WERI-Rb-1 (cell line): ENCODE measurements at regions not wholly inside any gene's neighbourhood (a gene's known extent, or its start where the extent isn't known, plus 50 kb on each side); places are given as distances from the start of the nearest gene placed in this dataset.

ENCODE experiments used
- DNase-seq: peaks from one replicate; pipeline ENCODE4 v3.0.0-alpha.2; 2020
- H3K27ac ChIP-seq: fragments of 250-450 bp; sonication (Bioruptor Pico); 2 replicates; pipeline ENCODE4 v1.5.1; 2020; ENCODE audit warnings: mild to moderate bottlenecking, moderate library complexity
- H3K27me3 ChIP-seq: fragments of 250-450 bp; sonication (Bioruptor Pico); 2 replicates; pipeline ENCODE4 v1.5.1; 2021; ENCODE audit warnings: mild to moderate bottlenecking, low read depth, moderate library complexity; ENCODE audit not compliant: insufficient read depth, severe bottlenecking
- H3K36me3 ChIP-seq: fragments of 250-450 bp; sonication (Bioruptor Pico); 2 replicates; pipeline ENCODE4 v1.5.1; 2020; ENCODE audit warnings: mild to moderate bottlenecking, moderate library complexity
- H3K4me3 ChIP-seq: 2 replicates; pipeline ENCODE4 v1.5.1; 2011; ENCODE audit warnings: low read depth, mild to moderate bottlenecking, control low read depth, low read length
- H3K9me3 ChIP-seq: fragments of 250-450 bp; sonication (Bioruptor Pico); 2 replicates; pipeline ENCODE4 v1.5.1; 2021; ENCODE audit warnings: mild to moderate bottlenecking, moderate library complexity; ENCODE audit not compliant: severe bottlenecking
- TF ChIP-seq, protein P1 (sequence below): IDR thresholded peaks from 2 replicates; pipeline ENCODE4 v1.5.1; 2011; ENCODE audit warnings: low read depth, mild to moderate bottlenecking, control low read depth, inconsistent platforms, low read length

DNA sequence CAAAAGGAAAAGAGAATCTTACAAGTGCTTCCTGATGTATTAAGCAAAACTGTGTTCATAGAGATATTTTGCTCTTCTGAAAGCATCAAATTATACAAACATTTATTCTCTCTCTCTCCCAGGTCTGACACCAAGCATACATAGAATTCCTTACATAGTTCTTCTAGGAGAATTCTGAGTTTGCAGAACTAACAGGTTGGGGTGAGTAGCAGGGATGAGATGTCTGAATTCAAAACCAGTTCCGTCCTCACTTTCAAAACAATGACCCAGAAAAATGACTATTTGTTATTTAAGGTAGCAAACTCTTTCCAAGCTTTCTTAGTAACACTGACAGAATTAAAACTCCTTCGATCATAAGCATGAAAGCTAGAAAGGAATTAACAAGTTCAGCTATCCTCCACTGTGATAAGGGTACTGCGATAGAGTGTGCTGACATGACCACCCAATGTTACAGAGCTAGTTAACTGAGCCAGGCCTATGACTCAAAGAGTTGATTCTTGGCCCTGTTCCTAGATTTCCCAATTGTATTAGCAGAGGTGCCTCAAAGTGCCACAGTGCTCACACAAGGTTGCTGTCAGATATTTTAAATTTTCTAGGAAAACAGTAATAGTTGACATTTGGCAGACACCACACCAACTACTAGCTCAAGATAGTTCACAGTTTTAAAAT lies 85.8 kb upstream of the SETBP1 start:
- DNase-seq, result no peak
- Histone ChIP-seq H3K27me3 (peaks cover 55% of the 10 kb centered on the region), H3K36me3 (no peaks in the 10 kb centered on the region), H3K9me3 (no peaks in the 10 kb centered on the region), H3K27ac (no peak overlapping the region), H3K4me3 (no peak overlapping the region)
- TF ChIP-seq, protein P1, sequence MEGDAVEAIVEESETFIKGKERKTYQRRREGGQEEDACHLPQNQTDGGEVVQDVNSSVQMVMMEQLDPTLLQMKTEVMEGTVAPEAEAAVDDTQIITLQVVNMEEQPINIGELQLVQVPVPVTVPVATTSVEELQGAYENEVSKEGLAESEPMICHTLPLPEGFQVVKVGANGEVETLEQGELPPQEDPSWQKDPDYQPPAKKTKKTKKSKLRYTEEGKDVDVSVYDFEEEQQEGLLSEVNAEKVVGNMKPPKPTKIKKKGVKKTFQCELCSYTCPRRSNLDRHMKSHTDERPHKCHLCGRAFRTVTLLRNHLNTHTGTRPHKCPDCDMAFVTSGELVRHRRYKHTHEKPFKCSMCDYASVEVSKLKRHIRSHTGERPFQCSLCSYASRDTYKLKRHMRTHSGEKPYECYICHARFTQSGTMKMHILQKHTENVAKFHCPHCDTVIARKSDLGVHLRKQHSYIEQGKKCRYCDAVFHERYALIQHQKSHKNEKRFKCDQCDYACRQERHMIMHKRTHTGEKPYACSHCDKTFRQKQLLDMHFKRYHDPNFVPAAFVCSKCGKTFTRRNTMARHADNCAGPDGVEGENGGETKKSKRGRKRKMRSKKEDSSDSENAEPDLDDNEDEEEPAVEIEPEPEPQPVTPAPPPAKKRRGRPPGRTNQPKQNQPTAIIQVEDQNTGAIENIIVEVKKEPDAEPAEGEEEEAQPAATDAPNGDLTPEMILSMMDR, result no peak

DNA sequence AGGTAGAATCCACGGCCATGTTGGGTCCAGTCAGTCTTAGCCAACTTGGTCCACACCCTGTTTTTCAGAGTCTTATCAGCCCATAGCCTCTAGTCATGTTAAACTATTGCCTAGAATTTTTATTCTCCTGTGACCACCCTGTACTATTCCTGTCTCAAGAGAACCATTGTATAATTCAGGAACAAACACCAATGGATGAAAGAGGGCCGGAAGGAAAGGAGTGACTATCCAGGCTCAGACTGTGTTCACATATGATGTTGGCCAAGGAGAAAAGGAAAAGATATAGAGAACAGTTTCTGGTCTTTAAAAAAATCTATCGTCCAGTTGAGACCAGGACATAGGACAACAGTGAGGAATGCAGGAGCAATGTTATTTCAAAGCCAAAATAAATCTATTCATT lies 82.9 kb upstream of the SETBP1 start:
- Histone ChIP-seq H3K27ac (no peak overlapping the region), H3K9me3 (no peaks in the 10 kb centered on the region), H3K27me3 (peaks cover 63% of the 10 kb centered on the region), H3K36me3 (no peaks in the 10 kb centered on the region), H3K4me3 (no peak overlapping the region)
- TF ChIP-seq, protein P1, result no peak
- no peak for DNase-seq

DNA sequence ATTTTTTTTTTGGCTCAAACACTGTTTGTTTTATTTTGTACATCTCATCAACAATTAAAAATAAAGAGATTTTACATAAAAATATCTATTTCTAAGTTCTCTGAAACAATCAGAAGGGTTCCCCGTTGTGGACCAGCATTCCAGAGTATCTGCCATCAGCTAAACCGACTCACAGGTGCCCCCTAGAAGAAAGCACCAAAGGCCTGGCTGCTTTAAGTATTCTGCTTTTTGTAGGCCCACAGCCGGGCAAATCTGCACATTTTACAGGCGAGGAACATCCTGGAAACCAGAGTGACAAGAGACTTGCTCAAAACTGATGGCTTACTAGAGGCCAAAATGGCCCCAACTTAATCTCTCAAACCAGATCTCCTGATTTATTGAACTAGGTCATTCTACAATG lies 82.2 kb upstream of the SETBP1 start:
- H3K36me3 ChIP-seq, result no peaks in the 10 kb centered on the region
- DNase-seq, result no peak
- TF ChIP-seq, protein P1, result no peak

DNA sequence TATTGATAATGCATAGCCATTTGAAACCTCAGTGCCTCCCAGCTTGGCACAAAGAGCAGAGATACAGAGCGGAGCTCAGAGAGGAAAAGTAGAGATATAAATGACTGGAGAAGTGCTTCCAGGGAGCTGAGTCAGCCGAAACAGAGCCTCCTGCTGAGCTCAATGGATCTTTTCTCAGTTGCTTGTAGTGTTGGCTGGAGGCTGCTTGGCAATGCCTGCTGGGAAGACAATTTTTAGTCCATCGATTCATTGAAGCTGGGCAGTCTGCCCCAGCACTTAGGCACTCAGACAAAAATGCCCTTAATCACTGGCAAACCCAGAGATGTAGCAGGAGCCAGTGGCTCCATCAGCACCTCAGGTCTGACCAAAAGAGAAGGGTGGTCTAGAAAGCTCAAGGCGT lies 81.3 kb upstream of the SETBP1 start:
- Histone ChIP-seq H3K27me3 (peaks cover 63% of the 10 kb centered on the region), H3K9me3 (no peaks in the 10 kb centered on the region), H3K36me3 (no peaks in the 10 kb centered on the region), H3K4me3 (no peak overlapping the region), H3K27ac (no peak overlapping the region)
- TF ChIP-seq, protein P1, result no peak
- DNase-seq, result no peak

More for the DNA sequence above, 82.2 kb upstream of the SETBP1 start:
- H3K27ac ChIP-seq, result no peak overlapping the region
- H3K27me3 ChIP-seq, result peaks cover 63% of the 10 kb centered on the region
- H3K4me3 ChIP-seq, result no peak overlapping the region
- no peaks in the 10 kb centered on the region for H3K9me3 ChIP-seq

DNA sequence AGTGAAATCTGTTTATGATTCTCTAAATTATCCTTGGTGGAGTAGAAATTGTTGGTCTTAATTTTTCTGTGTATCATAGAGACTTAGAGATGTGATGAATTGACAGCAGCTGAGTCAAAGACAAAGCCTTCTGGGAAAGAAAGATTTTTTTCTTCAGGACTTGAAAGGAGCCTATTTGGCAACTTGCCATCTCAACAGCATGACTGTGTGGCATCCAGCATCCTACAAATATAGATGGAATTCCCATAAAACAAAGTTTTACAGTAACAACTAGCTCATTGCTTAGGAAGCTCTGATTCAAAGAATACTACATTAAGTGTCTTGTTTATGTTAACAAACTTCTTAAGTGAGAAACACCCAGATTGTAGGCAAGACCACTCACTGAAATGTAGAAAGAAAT lies 79.2 kb upstream of the SETBP1 start:
- TF ChIP-seq, protein P1, result no peak
- no peak overlapping the region for H3K27ac ChIP-seq
- H3K4me3 ChIP-seq, result no peak overlapping the region
- no peaks in the 10 kb centered on the region for H3K36me3 ChIP-seq
- peaks cover 61% of the 10 kb centered on the region for H3K27me3 ChIP-seq
- DNase-seq, result no peak
- no peaks in the 10 kb centered on the region for H3K9me3 ChIP-seq

DNA sequence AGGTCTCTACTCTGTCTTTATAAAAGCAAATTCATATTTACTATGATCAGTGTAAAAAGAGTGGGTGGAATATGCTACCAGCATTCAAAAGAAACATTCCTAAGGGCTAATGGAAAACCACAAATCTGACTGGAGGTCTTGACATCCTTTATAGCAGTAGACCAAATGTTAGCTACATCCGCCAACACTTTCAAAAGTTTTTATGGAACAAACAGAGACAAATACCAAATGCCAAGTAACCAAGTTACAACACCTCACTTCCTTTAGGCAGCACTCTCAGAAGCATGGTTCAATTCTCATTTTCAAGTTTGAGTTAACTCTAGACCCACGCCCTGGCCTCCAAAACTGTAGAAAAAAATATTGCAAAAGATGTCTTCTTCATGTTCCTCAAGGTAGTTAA lies 78.3 kb upstream of the SETBP1 start:
- Histone ChIP-seq H3K27ac (no peak overlapping the region), H3K9me3 (no peaks in the 10 kb centered on the region), H3K36me3 (no peaks in the 10 kb centered on the region), H3K4me3 (no peak overlapping the region), H3K27me3 (peaks cover 65% of the 10 kb centered on the region)
- TF ChIP-seq, protein P1, result no peak
- no peak for DNase-seq
